Neural crest cell (in vitro differentiated cells): ENCODE measurements at regions not wholly inside any gene's neighbourhood (a gene's known extent, or its start where the extent isn't known, plus 50 kb on each side); places are given as distances from the start of the nearest gene placed in this dataset.

Experiments
- DNase-seq: peaks from one replicate; pipeline ENCODE4 v3.0.0; 2021; ENCODE audit warnings: low read depth, mixed read lengths, low spot score
- H3K27ac Mint-ChIP-seq: one replicate; pipeline ENCODE4 v1.8.0; 2021; ENCODE audit warnings: mild to moderate bottlenecking, mixed read lengths; ENCODE audit not compliant: unreplicated experiment
- H3K27me3 Mint-ChIP-seq: 2 replicates; pipeline ENCODE4 v1.8.0; 2021; ENCODE audit warnings: low read depth, mild to moderate bottlenecking, mixed read lengths
- H3K36me3 Mint-ChIP-seq: 2 replicates; pipeline ENCODE4 v1.8.0; 2021; ENCODE audit warnings: low read depth, mild to moderate bottlenecking, mixed read lengths
- H3K4me1 Mint-ChIP-seq: 2 replicates; pipeline ENCODE4 v1.8.0; 2021; ENCODE audit warnings: mixed read lengths
- H3K4me3 Mint-ChIP-seq: one replicate; pipeline ENCODE4 v1.8.0; 2021; ENCODE audit warnings: mild to moderate bottlenecking, mixed read lengths
- H3K9me3 Mint-ChIP-seq: 2 replicates; pipeline ENCODE4 v1.8.0; 2021; ENCODE audit warnings: mixed read lengths
- TF ChIP-seq, protein P1 (sequence below): fragments of 200-600 bp; sonication (generic); conservative IDR thresholded peaks from 2 replicates; pipeline ENCODE4 v1.5.0; 2021; ENCODE audit warnings: antibody characterized with exemption, mild to moderate bottlenecking

- Mint-ChIP-seq H3K9me3 (peaks cover 7% of the 10 kb centered on the region), H3K27ac (no peak overlapping the region), H3K4me1 (no peaks in the 10 kb centered on the region), H3K36me3 (no peaks in the 10 kb centered on the region), H3K4me3 (no peak overlapping the region), H3K27me3 (no peaks in the 10 kb centered on the region)
- TF ChIP-seq, protein P1, sequence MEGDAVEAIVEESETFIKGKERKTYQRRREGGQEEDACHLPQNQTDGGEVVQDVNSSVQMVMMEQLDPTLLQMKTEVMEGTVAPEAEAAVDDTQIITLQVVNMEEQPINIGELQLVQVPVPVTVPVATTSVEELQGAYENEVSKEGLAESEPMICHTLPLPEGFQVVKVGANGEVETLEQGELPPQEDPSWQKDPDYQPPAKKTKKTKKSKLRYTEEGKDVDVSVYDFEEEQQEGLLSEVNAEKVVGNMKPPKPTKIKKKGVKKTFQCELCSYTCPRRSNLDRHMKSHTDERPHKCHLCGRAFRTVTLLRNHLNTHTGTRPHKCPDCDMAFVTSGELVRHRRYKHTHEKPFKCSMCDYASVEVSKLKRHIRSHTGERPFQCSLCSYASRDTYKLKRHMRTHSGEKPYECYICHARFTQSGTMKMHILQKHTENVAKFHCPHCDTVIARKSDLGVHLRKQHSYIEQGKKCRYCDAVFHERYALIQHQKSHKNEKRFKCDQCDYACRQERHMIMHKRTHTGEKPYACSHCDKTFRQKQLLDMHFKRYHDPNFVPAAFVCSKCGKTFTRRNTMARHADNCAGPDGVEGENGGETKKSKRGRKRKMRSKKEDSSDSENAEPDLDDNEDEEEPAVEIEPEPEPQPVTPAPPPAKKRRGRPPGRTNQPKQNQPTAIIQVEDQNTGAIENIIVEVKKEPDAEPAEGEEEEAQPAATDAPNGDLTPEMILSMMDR, result no peak
- DNase-seq, result no peak
Observed at GRCh38 chr16:59988591-59988990, 1254.5 kb upstream of the GOT2 start.

DNA sequence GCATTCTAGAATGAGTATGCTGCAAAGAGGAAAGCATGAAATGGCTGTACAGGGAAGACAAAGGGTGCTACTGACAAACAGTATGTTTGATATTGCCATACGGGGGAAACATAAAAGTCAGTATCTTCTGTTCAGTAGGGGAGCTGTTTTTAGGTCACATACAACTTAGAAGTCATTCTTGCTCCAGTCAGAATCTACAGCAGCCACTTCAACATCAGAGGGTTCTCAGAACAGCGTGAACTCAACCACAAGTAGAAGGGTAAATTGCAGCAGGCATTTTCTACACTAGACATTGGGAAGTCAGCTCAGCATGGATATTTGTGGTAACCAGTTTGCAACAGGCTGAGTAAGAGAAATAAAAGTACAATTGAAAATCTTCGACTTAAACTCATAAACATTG is 1241.8 kb upstream of the GOT2 start:
- H3K27me3 Mint-ChIP-seq, result no peaks in the 10 kb centered on the region

DNA sequence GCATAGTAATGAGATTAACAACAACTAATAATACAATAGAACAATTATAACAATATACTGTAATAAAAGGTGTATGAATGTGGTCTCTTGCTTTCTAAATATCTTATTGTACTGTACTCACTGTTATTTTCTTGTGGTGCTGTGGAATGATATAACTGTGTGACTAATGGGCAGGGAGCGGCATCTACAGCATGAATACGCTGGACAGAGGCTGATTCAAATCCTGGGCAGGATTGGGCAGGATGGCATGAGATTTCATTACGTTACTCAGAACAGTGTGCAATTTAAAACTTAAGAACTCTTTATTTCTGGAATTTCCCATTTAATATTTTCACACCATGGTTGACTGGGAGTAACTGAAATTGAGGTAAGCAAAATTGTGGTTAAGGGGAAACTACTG is 1239.8 kb upstream of the GOT2 start:
- Mint-ChIP-seq H3K4me3 (no peak overlapping the region), H3K9me3 (no peaks in the 10 kb centered on the region), H3K4me1 (peaks cover 5% of the 10 kb centered on the region), H3K27me3 (no peaks in the 10 kb centered on the region), H3K27ac (no peak overlapping the region), H3K36me3 (peaks cover 2% of the 10 kb centered on the region)
- TF ChIP-seq, protein P1, result no peak
- DNase-seq, result no peak

More for the DNA sequence above, 1241.8 kb upstream of the GOT2 start:
- H3K36me3 Mint-ChIP-seq, result peaks cover 2% of the 10 kb centered on the region
- no peaks in the 10 kb centered on the region for H3K9me3 Mint-ChIP-seq
- TF ChIP-seq, protein P1, result no peak
- H3K4me3 Mint-ChIP-seq, result no peak overlapping the region
- H3K27ac Mint-ChIP-seq, result no peak overlapping the region
- H3K4me1 Mint-ChIP-seq, result peaks cover 5% of the 10 kb centered on the region
- no peak for DNase-seq

- Mint-ChIP-seq H3K36me3 (peaks cover under 1% of the 10 kb centered on the region), H3K4me1 (peaks cover 5% of the 10 kb centered on the region), H3K27me3 (no peaks in the 10 kb centered on the region), H3K9me3 (no peaks in the 10 kb centered on the region), H3K27ac (no peak overlapping the region), H3K4me3 (no peak overlapping the region)
- TF ChIP-seq, protein P1, result no peak
- no peak for DNase-seq
Observed at GRCh38 chr16:59971264-59971663, 1237.1 kb upstream of the GOT2 start.

GRCh38 chr16:59964232-59964924 is 1230.3 kb upstream of the GOT2 start:
- H3K27me3 Mint-ChIP-seq, result peaks cover 2% of the 10 kb centered on the region
- H3K4me3 Mint-ChIP-seq, result no peak overlapping the region
- no peaks in the 10 kb centered on the region for H3K36me3 Mint-ChIP-seq
- TF ChIP-seq, protein P1, result no peak
- no peak overlapping the region for H3K27ac Mint-ChIP-seq
- no peaks in the 10 kb centered on the region for H3K4me1 Mint-ChIP-seq
- no peaks in the 10 kb centered on the region for H3K9me3 Mint-ChIP-seq
- no peak for DNase-seq
